Pancreas (tissue), 10 donors: ENCODE measurements at regions not wholly inside any gene's neighbourhood (a gene's known extent, or its start where the extent isn't known, plus 50 kb on each side); places are given as distances from the start of the nearest gene placed in this dataset.

Experiments used
- ATAC-seq, 4 donors: fragments of 200-7000 bp; cut with Tn5 transposase; one replicate each; pipeline versions ENCODE4 v1.8.0 to v1.9.1; 2020; ENCODE audit warnings: mild to moderate bottlenecking in 4 of 4, moderate library complexity in 4 of 4
- DNase-seq, 6 donors: peaks; one replicate each; pipeline ENCODE4 v3.0.0-alpha.2; 2020
- FAIRE-seq: peaks from 2 replicates; lab custom pipeline; 2012; peaks lifted over from hg19 to GRCh38; lab: Jason Lieb, UNC
- H3K27ac ChIP-seq, 4 donors: fragments of 200-600 bp; sonication (generic); 1 replicate in 3 of 4; 2 replicates in 1 of 4; pipeline versions ENCODE4 v1.5.0 to v1.8.0; 2020
- H3K27me3 ChIP-seq, 4 donors: fragments of 200-600 bp; one replicate each; pipeline ENCODE4 v1.8.0; 2021
- H3K36me3 ChIP-seq, 3 donors: fragments of 200-600 bp; sonication (generic) in 1 of 3; one replicate each; pipeline versions ENCODE4 v1.5.0 to v1.8.0; 2020 to 2021
- H3K4me1 ChIP-seq, 3 donors: fragments of 200-600 bp; one replicate each; pipeline ENCODE4 v1.8.0; 2021
- H3K4me3 ChIP-seq, 4 donors: fragments of 200-600 bp; sonication (generic) in 2 of 4; one replicate each; pipeline versions ENCODE4 v1.5.0 to v1.8.0; 2020 to 2021
- H3K9me3 ChIP-seq, 4 donors: fragments of 200-600 bp; one replicate each; pipeline ENCODE4 v1.8.0; 2021
- WGBS, 2 donors: extraction: QIAGEN DNeasy Blood & Tissue Kit; methylation state at CpG; one replicate each; pipeline ENCODE4 v1.1.7; 2013; 5-methylcytosine and 5-hydroxymethylcytosine counted together
- intact Hi-C, 3 donors: fragments of 100-400 bp; cut with DNase I; formaldehyde crosslinking; loops; one replicate each; pipeline versions ENCODE4 v1.11.1 to v1.14.2; 2022
- TF ChIP-seq, protein P1 (sequence below), 4 donors: fragments of 200-600 bp; sonication (generic) in 3 of 4; IDR thresholded peaks; one replicate each; pipeline versions ENCODE4 v1.5.0 to v1.8.0; 2021; ENCODE audit warnings: antibody characterized with exemption in 4 of 4
- donor health status: healthy with polysubstance abuse.
- donor health status: DM: no; HTN: no; CAD: no; lungs with moderate emphysema.
- donor health status: DM: no; HTN: no; CAD: no.
- donor health status: control.
- donor health status: control.
- donor health status: Bipolar disorder and iron deficiency.
- donor health status: DM: yes; HTN: yes; CAD: no.
- donor health status: DM: no; HTN: no; CAD: no.
- donor health status: DM: no; HTN: no; CAD: no.
- donor health status: DM: yes; HTN: yes; CAD: no.

DNA sequence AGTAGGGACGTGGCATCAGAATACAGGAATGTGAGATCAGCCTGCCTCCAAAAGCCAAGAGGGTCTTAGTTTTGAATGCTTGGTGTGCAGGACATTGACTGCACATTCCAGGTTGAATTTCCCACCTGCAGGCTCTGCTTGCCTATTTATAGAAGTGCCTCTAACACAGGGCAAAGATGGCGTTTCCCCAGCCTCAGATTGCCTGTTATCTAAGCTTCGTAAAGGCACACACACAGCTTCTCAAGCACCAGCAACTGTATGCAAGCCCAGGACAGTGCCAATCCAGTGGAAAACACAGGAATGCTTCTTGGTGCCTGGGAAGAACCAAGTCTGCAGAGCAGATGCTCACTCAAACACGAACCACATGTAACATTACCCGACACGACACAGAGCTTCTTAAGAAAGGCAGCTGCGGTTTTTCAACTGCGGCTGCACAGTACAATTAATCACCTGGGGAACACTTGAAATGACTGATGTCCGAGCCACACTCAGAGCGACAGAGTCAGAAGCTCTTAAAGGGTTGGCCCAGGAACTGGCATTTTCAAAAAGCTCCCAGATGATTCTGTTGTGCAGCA, 90.0 kb upstream of the ANKRD34C start:
- Histone ChIP-seq H3K4me3 (no peak overlapping the region), H3K9me3 (no peaks in the 10 kb centered on the region), H3K4me1 (no peaks in the 10 kb centered on the region), H3K27ac (no peak overlapping the region), H3K36me3 (no peaks in the 10 kb centered on the region), H3K27me3 (peaks cover 0 to 4% (median 0%) of the 10 kb centered on the region in 4 donors)
- TF ChIP-seq, protein P1, sequence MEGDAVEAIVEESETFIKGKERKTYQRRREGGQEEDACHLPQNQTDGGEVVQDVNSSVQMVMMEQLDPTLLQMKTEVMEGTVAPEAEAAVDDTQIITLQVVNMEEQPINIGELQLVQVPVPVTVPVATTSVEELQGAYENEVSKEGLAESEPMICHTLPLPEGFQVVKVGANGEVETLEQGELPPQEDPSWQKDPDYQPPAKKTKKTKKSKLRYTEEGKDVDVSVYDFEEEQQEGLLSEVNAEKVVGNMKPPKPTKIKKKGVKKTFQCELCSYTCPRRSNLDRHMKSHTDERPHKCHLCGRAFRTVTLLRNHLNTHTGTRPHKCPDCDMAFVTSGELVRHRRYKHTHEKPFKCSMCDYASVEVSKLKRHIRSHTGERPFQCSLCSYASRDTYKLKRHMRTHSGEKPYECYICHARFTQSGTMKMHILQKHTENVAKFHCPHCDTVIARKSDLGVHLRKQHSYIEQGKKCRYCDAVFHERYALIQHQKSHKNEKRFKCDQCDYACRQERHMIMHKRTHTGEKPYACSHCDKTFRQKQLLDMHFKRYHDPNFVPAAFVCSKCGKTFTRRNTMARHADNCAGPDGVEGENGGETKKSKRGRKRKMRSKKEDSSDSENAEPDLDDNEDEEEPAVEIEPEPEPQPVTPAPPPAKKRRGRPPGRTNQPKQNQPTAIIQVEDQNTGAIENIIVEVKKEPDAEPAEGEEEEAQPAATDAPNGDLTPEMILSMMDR (IDR thresholded peaks at IDR 0.05), result no peak
- 39% methylated on average over 10 of the region's 10 CpGs for WGBS, 2 donors
- DNase-seq (no peak), ATAC-seq (no peak), FAIRE-seq (no peak)
- intact Hi-C loops, result loop anchor here in 1 of 3 donors (10.0 kb wide), 1 partner anchor 268 kb away; no protein-coding TSS in a partner anchor

DNA sequence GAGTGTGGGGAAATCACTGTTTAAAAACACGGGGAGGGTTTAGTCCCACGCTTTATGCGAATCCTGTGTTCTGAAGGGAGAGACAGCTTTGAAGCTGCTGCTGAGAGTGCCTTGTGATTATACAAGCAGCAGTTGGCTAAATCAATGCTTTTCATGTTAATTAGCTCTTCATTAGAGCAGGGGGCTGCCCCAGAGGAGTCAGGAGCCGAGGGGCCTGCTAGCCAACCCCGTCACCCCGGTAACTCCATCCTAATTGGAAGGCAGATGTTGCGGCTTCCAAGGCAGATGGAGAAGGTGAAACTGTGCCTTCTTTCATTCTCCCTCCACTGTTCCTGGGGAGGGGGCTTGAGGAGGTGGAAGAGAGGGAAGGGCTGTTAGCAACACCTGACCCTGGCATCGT, 92.4 kb upstream of the ANKRD34C start:
- no peak overlapping the region for H3K4me3 ChIP-seq
- TF ChIP-seq, protein P1 (IDR thresholded peaks at IDR 0.05), result no peak
- H3K27ac ChIP-seq, result no peak overlapping the region
- ATAC-seq (no peak), DNase-seq (peak in 1 of 6 donors; percentile 27), FAIRE-seq (no peak)
- H3K9me3 ChIP-seq, result no peaks in the 10 kb centered on the region
- no peaks in the 10 kb centered on the region for H3K36me3 ChIP-seq
- intact Hi-C loops, result loop anchor here in 1 of 3 donors (10.0 kb wide), 1 partner anchor 265 kb away; no protein-coding TSS in a partner anchor
- no peaks in the 10 kb centered on the region for H3K4me1 ChIP-seq
- H3K27me3 ChIP-seq, result peaks cover 0 to 4% (median 0%) of the 10 kb centered on the region in 4 donors
- WGBS, 2 donors, result 72 to 73% methylated on average over 8 of the region's 8 CpGs

GRCh38 chr15:79186616-79187015, 95.9 kb upstream of the ANKRD34C start:
- Histone ChIP-seq H3K4me1 (no peaks in the 10 kb centered on the region), H3K36me3 (no peaks in the 10 kb centered on the region), H3K27me3 (no peaks in the 10 kb centered on the region), H3K27ac (no peak overlapping the region), H3K4me3 (no peak overlapping the region), H3K9me3 (no peaks in the 10 kb centered on the region)
- intact Hi-C loops, result loop anchor here (5.0 to 10.0 kb wide), 3 partner anchors 152 to 282 kb away; no protein-coding TSS in a partner anchor
- TF ChIP-seq, protein P1 (IDR thresholded peaks at IDR 0.05), result no peak
- FAIRE-seq (no peak), DNase-seq (peak in 1 of 6 donors; percentile 51), ATAC-seq (no peak)
- WGBS, 2 donors, result 70 to 74% methylated on average over 8 of the region's 8 CpGs

DNA sequence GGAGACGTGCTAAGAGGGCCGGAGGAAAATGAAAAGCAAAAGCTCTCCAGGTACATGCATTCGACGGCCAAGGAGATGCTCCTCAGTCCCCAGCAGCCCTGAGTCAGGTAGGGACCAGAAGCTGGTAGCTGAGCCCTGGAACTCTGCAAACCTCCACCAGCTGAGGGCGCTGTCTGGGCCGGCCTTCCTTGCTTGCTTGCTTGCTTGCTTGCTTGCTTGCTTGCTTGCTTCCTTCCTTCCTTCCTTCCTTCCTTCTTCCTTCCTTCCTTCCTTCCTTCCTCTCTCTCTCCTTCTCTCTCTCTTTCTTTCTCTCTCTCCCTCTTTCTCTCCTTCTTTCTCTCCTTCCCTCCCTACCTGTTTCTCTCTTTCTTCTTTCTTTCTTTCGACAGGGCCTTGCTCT, 94.6 kb upstream of the RASGRF1 start:
- no peaks in the 10 kb centered on the region for H3K36me3 ChIP-seq
- intact Hi-C loops, result loop anchor here (5.0 to 10.0 kb wide), 3 partner anchors 150 to 280 kb away; no protein-coding TSS in a partner anchor
- FAIRE-seq (no peak), ATAC-seq (peak in 2 of 4 donors; percentile 40 to 49), DNase-seq (peak in 1 of 6 donors; percentile 52)
- H3K4me1 ChIP-seq, result no peaks in the 10 kb centered on the region
- no peak overlapping the region for H3K27ac ChIP-seq
- WGBS, 2 donors, result 59 to 76% methylated on average over 7 of the region's 7 CpGs
- TF ChIP-seq, protein P1 (IDR thresholded peaks at IDR 0.05), result no peak
- no peaks in the 10 kb centered on the region for H3K9me3 ChIP-seq
- H3K27me3 ChIP-seq, result no peaks in the 10 kb centered on the region
- H3K4me3 ChIP-seq, result no peak overlapping the region

DNA sequence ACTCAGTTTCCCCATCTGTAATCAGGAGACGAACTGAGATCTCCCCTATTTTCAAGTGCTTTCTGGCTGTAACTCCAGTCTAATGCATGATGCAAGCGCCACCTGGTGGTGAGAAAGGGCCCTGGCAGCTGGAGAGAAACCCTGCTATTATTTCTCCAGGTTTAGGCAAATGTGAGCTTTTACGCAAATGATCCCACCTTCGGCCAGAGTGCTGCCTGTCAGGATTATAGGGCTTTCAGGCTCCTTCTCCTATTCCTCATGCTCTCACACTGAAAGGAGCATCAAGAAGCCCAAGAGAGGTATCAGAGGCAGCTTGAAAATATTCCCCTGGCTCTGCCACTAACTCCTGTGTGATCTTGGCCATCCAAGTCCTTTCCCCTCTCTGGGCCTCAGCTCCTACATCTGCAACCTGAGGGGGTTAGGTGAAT, 93.9 kb upstream of the RASGRF1 start:
- ATAC-seq (peak; percentile 46 to 85 (median 80)), FAIRE-seq (no peak), DNase-seq (peak in 5 of 6 donors; percentile 27 to 84 (median 68))
- Histone ChIP-seq H3K36me3 (no peaks in the 10 kb centered on the region), H3K9me3 (no peaks in the 10 kb centered on the region), H3K27ac (no peak overlapping the region), H3K4me3 (no peak overlapping the region), H3K4me1 (no peaks in the 10 kb centered on the region), H3K27me3 (no peaks in the 10 kb centered on the region)
- intact Hi-C loops, result loop anchor here in 2 of 3 donors (5.0 to 10.0 kb wide), 3 partner anchors 150 to 280 kb away; no protein-coding TSS in a partner anchor
- TF ChIP-seq, protein P1 (IDR thresholded peaks at IDR 0.05), result peak; percentile 78 to 96 (median 92)
- WGBS, 2 donors, result 1 to 5% methylated on average over 4 of the region's 4 CpGs
